ENCODE measurements at regions not wholly inside any gene's neighbourhood (a gene's known extent, or its start where the extent isn't known, plus 50 kb on each side); places are given as distances from the start of the nearest gene placed in this dataset.
"Not testable (repeated sequence)": the region's sequence is repeated elsewhere in the genome, so short reads cannot be mapped to it uniquely, and the experiment has no call there.

- Histone ChIP-seq H3K9ac (ENCODE audit: low read depth in 1 of 2, low read length in 2 of 2) (no peak overlapping the region), H3K36me3 (ENCODE audit: control insufficient read depth in 2 of 2, insufficient read depth in 2 of 2, low read length in 2 of 2) (no peaks in the 10 kb centered on the region), H3K4me3 (ENCODE audit: low read length in 2 of 2) (no peak overlapping the region), H3K27ac (ENCODE audit: low read depth in 2 of 2, low read length in 2 of 2) (no peak overlapping the region), H3K27me3 (ENCODE audit: control insufficient read depth in 2 of 2, insufficient read depth in 2 of 2, low read length in 2 of 2) (no peaks in the 10 kb centered on the region), H3K4me1 (ENCODE audit: control insufficient read depth in 2 of 2, insufficient read depth in 2 of 2, low read length in 2 of 2) (no peaks in the 10 kb centered on the region), H3K9me3 (ENCODE audit: control insufficient read depth in 2 of 2, low read length in 2 of 2) (no peaks in the 10 kb centered on the region)
These were observed 307.1 kb downstream of the MTERF1 start for GRCh38 chr7:91573405-91573804.

DNA sequence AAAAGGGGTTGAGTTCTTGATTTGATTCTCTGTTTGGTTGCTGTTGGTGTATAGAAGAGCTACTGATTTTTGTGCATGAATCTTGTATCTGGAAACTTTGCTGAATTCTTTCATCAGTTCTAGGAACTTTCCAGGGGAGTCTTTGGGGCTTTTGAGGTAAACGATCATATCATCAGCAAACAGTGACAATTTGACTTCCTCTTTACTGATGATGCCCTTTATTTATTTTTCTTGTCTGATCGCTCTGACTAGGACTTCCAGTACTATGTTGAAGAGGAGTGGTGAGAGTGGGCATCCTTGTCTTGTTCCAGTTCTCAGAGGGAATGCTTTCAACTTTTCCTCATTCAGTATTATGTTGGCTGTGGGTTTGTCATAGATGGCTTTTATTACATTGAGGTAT is 304.0 kb downstream of the MTERF1 start:
- not testable (repeated sequence) for H3K27ac ChIP-seq (ENCODE audit: low read depth in 2 of 2, low read length in 2 of 2); H3K4me3 ChIP-seq (ENCODE audit: low read length in 2 of 2); H3K27me3 ChIP-seq (ENCODE audit: control insufficient read depth in 2 of 2, insufficient read depth in 2 of 2, low read length in 2 of 2); H3K4me1 ChIP-seq (ENCODE audit: control insufficient read depth in 2 of 2, insufficient read depth in 2 of 2, low read length in 2 of 2); H3K9me3 ChIP-seq (ENCODE audit: control insufficient read depth in 2 of 2, low read length in 2 of 2); H3K36me3 ChIP-seq (ENCODE audit: control insufficient read depth in 2 of 2, insufficient read depth in 2 of 2, low read length in 2 of 2); H3K9ac ChIP-seq (ENCODE audit: low read depth in 1 of 2, low read length in 2 of 2)

DNA sequence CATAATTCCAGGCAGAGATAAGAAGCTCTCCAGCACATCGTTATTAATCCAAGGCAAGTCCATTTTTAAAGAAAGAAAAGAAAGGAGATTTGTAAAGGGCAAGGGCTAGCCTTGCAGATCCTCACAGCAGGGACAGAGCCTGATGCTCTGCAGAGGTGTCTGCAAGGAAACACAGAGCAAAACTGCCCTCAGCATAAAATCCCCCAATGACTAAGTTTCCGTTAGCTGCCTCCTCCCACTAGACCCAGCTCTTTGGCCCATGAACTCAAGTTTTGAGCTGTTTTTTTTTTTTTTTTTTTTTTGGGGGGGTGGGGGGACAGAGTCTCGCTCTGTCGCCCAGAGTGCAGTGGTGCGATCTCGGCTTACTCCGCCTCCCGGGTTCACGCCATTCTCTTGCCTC is 300.7 kb downstream of the MTERF1 start:
- H3K27me3 ChIP-seq (ENCODE audit: control insufficient read depth in 2 of 2, insufficient read depth in 2 of 2, low read length in 2 of 2): no peaks in the 10 kb centered on the region
- no peaks in the 10 kb centered on the region for H3K4me1 ChIP-seq (ENCODE audit: control insufficient read depth in 2 of 2, insufficient read depth in 2 of 2, low read length in 2 of 2)
- H3K9ac ChIP-seq (ENCODE audit: low read depth in 1 of 2, low read length in 2 of 2): no peak overlapping the region
- H3K36me3 ChIP-seq (ENCODE audit: control insufficient read depth in 2 of 2, insufficient read depth in 2 of 2, low read length in 2 of 2): no peaks in the 10 kb centered on the region
- H3K9me3 ChIP-seq (ENCODE audit: control insufficient read depth in 2 of 2, low read length in 2 of 2): no peaks in the 10 kb centered on the region
- no peak overlapping the region for H3K4me3 ChIP-seq (ENCODE audit: low read length in 2 of 2)
- H3K27ac ChIP-seq (ENCODE audit: low read depth in 2 of 2, low read length in 2 of 2): no peak overlapping the region

DNA sequence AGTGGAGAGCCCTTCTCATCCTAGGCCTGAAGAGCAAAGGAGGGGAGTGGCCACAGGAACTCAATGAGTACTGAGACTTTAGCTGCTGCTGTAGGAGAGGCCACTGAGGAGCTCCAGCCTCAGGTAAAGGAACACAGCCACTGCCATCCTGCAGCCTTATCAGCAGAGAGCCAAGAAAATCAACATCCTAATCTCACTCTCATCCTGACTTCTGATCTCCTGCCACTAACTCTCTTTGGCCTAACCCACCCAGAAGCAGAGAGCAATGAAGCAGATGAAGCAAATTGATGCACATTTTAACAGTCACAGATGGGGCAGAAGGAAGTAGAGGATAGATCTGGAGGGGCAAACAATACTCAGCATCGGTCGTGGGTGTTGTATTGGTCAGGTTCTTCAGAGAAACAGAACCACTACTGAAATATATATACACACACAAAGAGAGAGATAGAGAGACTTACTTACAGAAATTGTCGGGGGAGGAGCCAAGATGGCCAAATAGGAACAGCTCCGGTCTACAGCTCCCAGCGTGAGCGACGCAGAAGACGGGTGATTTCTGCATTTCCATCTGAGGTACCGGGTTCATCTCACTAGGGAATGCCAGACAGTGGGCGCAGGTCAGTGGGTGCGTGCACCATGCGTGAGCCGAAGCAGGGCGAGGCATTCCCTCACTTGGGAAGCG is 297.6 kb downstream of the MTERF1 start:
- Histone ChIP-seq H3K4me1 (ENCODE audit: control insufficient read depth in 2 of 2, insufficient read depth in 2 of 2, low read length in 2 of 2) (no peaks in the 10 kb centered on the region), H3K27ac (ENCODE audit: low read depth in 2 of 2, low read length in 2 of 2) (no peak overlapping the region), H3K36me3 (ENCODE audit: control insufficient read depth in 2 of 2, insufficient read depth in 2 of 2, low read length in 2 of 2) (no peaks in the 10 kb centered on the region), H3K9me3 (ENCODE audit: control insufficient read depth in 2 of 2, low read length in 2 of 2) (no peaks in the 10 kb centered on the region), H3K9ac (ENCODE audit: low read depth in 1 of 2, low read length in 2 of 2) (no peak overlapping the region), H3K4me3 (ENCODE audit: low read length in 2 of 2) (no peak overlapping the region), H3K27me3 (ENCODE audit: control insufficient read depth in 2 of 2, insufficient read depth in 2 of 2, low read length in 2 of 2) (no peaks in the 10 kb centered on the region)

GRCh38 chr7:91596287-91596686 is 284.2 kb downstream of the MTERF1 start:
- H3K9ac ChIP-seq (ENCODE audit: low read depth in 1 of 2, low read length in 2 of 2): no peak overlapping the region
- H3K9me3 ChIP-seq (ENCODE audit: control insufficient read depth in 2 of 2, low read length in 2 of 2): no peaks in the 10 kb centered on the region
- no peak overlapping the region for H3K4me3 ChIP-seq (ENCODE audit: low read length in 2 of 2)
- no peaks in the 10 kb centered on the region for H3K36me3 ChIP-seq (ENCODE audit: control insufficient read depth in 2 of 2, insufficient read depth in 2 of 2, low read length in 2 of 2)
- no peaks in the 10 kb centered on the region for H3K27me3 ChIP-seq (ENCODE audit: control insufficient read depth in 2 of 2, insufficient read depth in 2 of 2, low read length in 2 of 2)
- no peaks in the 10 kb centered on the region for H3K4me1 ChIP-seq (ENCODE audit: control insufficient read depth in 2 of 2, insufficient read depth in 2 of 2, low read length in 2 of 2)
- no peak overlapping the region for H3K27ac ChIP-seq (ENCODE audit: low read depth in 2 of 2, low read length in 2 of 2)

GRCh38 chr7:91598791-91599190 is 281.7 kb downstream of the MTERF1 start:
- H3K27me3 ChIP-seq (ENCODE audit: control insufficient read depth in 2 of 2, insufficient read depth in 2 of 2, low read length in 2 of 2): no peaks in the 10 kb centered on the region
- H3K9ac ChIP-seq (ENCODE audit: low read depth in 1 of 2, low read length in 2 of 2): no peak overlapping the region
- no peak overlapping the region for H3K27ac ChIP-seq (ENCODE audit: low read depth in 2 of 2, low read length in 2 of 2)
- no peaks in the 10 kb centered on the region for H3K4me1 ChIP-seq (ENCODE audit: control insufficient read depth in 2 of 2, insufficient read depth in 2 of 2, low read length in 2 of 2)
- H3K4me3 ChIP-seq (ENCODE audit: low read length in 2 of 2): no peak overlapping the region
- H3K36me3 ChIP-seq (ENCODE audit: control insufficient read depth in 2 of 2, insufficient read depth in 2 of 2, low read length in 2 of 2): no peaks in the 10 kb centered on the region
- no peaks in the 10 kb centered on the region for H3K9me3 ChIP-seq (ENCODE audit: control insufficient read depth in 2 of 2, low read length in 2 of 2)

- Histone ChIP-seq H3K9me3 (ENCODE audit: control insufficient read depth in 2 of 2, low read length in 2 of 2) (no peaks in the 10 kb centered on the region), H3K9ac (ENCODE audit: low read depth in 1 of 2, low read length in 2 of 2) (no peak overlapping the region), H3K36me3 (ENCODE audit: control insufficient read depth in 2 of 2, insufficient read depth in 2 of 2, low read length in 2 of 2) (no peaks in the 10 kb centered on the region), H3K4me1 (ENCODE audit: control insufficient read depth in 2 of 2, insufficient read depth in 2 of 2, low read length in 2 of 2) (no peaks in the 10 kb centered on the region), H3K27ac (ENCODE audit: low read depth in 2 of 2, low read length in 2 of 2) (no peak overlapping the region), H3K4me3 (ENCODE audit: low read length in 2 of 2) (no peak overlapping the region), H3K27me3 (ENCODE audit: control insufficient read depth in 2 of 2, insufficient read depth in 2 of 2, low read length in 2 of 2) (no peaks in the 10 kb centered on the region)
These were observed 280.4 kb downstream of the MTERF1 start for GRCh38 chr7:91600112-91600511.

GRCh38 chr7:91603707-91604106 is 276.8 kb downstream of the MTERF1 start:
- Histone ChIP-seq H3K36me3 (ENCODE audit: control insufficient read depth in 2 of 2, insufficient read depth in 2 of 2, low read length in 2 of 2) (no peaks in the 10 kb centered on the region), H3K27ac (ENCODE audit: low read depth in 2 of 2, low read length in 2 of 2) (no peak overlapping the region), H3K9me3 (ENCODE audit: control insufficient read depth in 2 of 2, low read length in 2 of 2) (no peaks in the 10 kb centered on the region), H3K9ac (ENCODE audit: low read depth in 1 of 2, low read length in 2 of 2) (no peak overlapping the region), H3K4me3 (ENCODE audit: low read length in 2 of 2) (no peak overlapping the region), H3K4me1 (ENCODE audit: control insufficient read depth in 2 of 2, insufficient read depth in 2 of 2, low read length in 2 of 2) (no peaks in the 10 kb centered on the region), H3K27me3 (ENCODE audit: control insufficient read depth in 2 of 2, insufficient read depth in 2 of 2, low read length in 2 of 2) (no peaks in the 10 kb centered on the region)

DNA sequence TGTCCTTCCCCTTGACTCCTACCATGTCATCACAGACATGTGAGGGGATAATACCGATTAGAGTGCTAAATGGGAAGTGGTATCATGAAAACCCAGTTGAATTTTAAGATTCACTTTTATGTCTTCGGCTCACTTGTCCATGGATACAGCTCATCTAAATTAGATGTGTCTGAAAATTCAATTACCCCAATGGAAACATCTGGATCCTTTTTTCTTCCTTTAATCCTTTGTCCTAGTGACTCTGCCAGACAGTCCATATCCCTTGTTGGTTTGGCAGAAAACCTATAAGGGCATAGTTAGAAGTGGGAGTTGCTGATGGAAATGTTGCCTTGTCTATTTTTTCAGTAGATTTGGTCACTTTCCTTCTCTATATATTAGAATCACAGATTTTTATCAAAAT is 271.9 kb downstream of the MTERF1 start:
- Histone ChIP-seq H3K4me1 (ENCODE audit: control insufficient read depth in 2 of 2, insufficient read depth in 2 of 2, low read length in 2 of 2) (no peaks in the 10 kb centered on the region), H3K36me3 (ENCODE audit: control insufficient read depth in 2 of 2, insufficient read depth in 2 of 2, low read length in 2 of 2) (no peaks in the 10 kb centered on the region), H3K9me3 (ENCODE audit: control insufficient read depth in 2 of 2, low read length in 2 of 2) (no peaks in the 10 kb centered on the region), H3K27me3 (ENCODE audit: control insufficient read depth in 2 of 2, insufficient read depth in 2 of 2, low read length in 2 of 2) (no peaks in the 10 kb centered on the region), H3K27ac (ENCODE audit: low read depth in 2 of 2, low read length in 2 of 2) (no peak overlapping the region), H3K9ac (ENCODE audit: low read depth in 1 of 2, low read length in 2 of 2) (no peak overlapping the region), H3K4me3 (ENCODE audit: low read length in 2 of 2) (no peak overlapping the region)

DNA sequence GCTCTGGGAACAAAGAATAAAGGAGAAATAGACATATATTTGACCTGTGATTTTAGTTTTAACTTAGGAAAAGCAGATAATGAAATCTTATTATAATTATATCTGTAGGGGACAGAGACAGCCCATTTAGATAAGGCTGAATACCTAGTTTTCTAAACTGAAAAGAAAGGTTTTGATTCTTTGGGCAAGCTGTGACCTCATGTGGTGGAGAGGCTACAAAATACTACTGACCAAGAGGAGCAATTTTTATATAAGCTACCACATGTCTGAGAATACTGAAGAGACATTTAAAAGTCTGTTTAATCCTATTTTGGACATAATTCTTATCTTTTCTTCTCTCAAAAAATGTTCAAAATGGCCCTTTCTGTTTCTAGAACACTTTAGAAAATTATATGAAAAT is 271.0 kb downstream of the MTERF1 start:
- no peaks in the 10 kb centered on the region for H3K9me3 ChIP-seq (ENCODE audit: control insufficient read depth in 2 of 2, low read length in 2 of 2)
- no peaks in the 10 kb centered on the region for H3K27me3 ChIP-seq (ENCODE audit: control insufficient read depth in 2 of 2, insufficient read depth in 2 of 2, low read length in 2 of 2)
- H3K9ac ChIP-seq (ENCODE audit: low read depth in 1 of 2, low read length in 2 of 2): no peak overlapping the region
- H3K36me3 ChIP-seq (ENCODE audit: control insufficient read depth in 2 of 2, insufficient read depth in 2 of 2, low read length in 2 of 2): no peaks in the 10 kb centered on the region
- H3K4me3 ChIP-seq (ENCODE audit: low read length in 2 of 2): no peak overlapping the region
- H3K4me1 ChIP-seq (ENCODE audit: control insufficient read depth in 2 of 2, insufficient read depth in 2 of 2, low read length in 2 of 2): no peaks in the 10 kb centered on the region
- no peak overlapping the region for H3K27ac ChIP-seq (ENCODE audit: low read depth in 2 of 2, low read length in 2 of 2)

DNA sequence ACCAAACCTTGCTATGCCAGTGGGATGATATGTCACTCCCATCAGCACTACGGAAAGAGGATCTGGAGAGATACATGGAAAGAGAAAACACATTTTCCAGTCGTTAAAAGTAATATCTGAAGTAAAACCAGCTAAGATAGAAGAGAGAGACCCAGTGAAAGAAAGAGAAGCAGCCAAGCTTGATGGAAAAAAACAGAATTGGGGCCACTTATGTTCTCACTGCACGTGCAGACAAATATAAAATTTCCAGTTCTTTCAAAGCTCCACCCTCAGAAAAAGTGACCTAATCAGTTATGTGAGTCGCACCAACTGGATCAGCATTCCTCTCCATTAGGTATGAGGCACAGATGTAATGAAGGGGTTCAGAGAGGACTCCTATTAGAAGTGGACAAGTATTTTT is 266.1 kb downstream of the MTERF1 start:
- Histone ChIP-seq H3K4me1 (ENCODE audit: control insufficient read depth in 2 of 2, insufficient read depth in 2 of 2, low read length in 2 of 2) (no peaks in the 10 kb centered on the region), H3K27ac (ENCODE audit: low read depth in 2 of 2, low read length in 2 of 2) (no peak overlapping the region), H3K27me3 (ENCODE audit: control insufficient read depth in 2 of 2, insufficient read depth in 2 of 2, low read length in 2 of 2) (no peaks in the 10 kb centered on the region), H3K4me3 (ENCODE audit: low read length in 2 of 2) (no peak overlapping the region), H3K9ac (ENCODE audit: low read depth in 1 of 2, low read length in 2 of 2) (no peak overlapping the region), H3K9me3 (ENCODE audit: control insufficient read depth in 2 of 2, low read length in 2 of 2) (no peaks in the 10 kb centered on the region), H3K36me3 (ENCODE audit: control insufficient read depth in 2 of 2, insufficient read depth in 2 of 2, low read length in 2 of 2) (no peaks in the 10 kb centered on the region)
